Activated CD4-positive, alpha-beta memory T cell treated with anti-CD3 and anti-CD28 coated beads for 36 hours (primary cell): ENCODE measurements at regions not wholly inside any gene's neighbourhood (a gene's known extent, or its start where the extent isn't known, plus 50 kb on each side); places are given as distances from the start of the nearest gene placed in this dataset.

Experiments used
- CTCF ChIA-PET: fragments of 350-600 bp; sonication (Branson Sonifier 250); formaldehyde crosslinking; loops from one replicate; lab custom pipeline; 2021; ENCODE audit warnings: antibody characterized with exemption, inconsistent platforms; lab: Charles Lee
- POLR2A ChIA-PET: fragments of 350-600 bp; sonication (Branson Sonifier 250); formaldehyde crosslinking; loops from one replicate; lab custom pipeline; 2021; ENCODE audit warnings: antibody characterized with exemption; lab: Charles Lee
- DNase-seq: peaks from one replicate; pipeline ENCODE4 v3.0.0-alpha.2; 2020
- H3K27ac Mint-ChIP-seq: one replicate; pipeline ENCODE4 v1.8.0; 2021; ENCODE audit warnings: mixed read lengths
- H3K27me3 Mint-ChIP-seq: one replicate; pipeline ENCODE4 v1.8.0; 2021; ENCODE audit warnings: mixed read lengths
- H3K36me3 Mint-ChIP-seq: one replicate; pipeline ENCODE4 v1.8.0; 2021; ENCODE audit warnings: mixed read lengths
- H3K4me1 Mint-ChIP-seq: one replicate; pipeline ENCODE4 v1.8.0; 2021; ENCODE audit warnings: low read depth, mixed read lengths
- H3K4me3 Mint-ChIP-seq: one replicate; pipeline ENCODE4 v1.8.0; 2021; ENCODE audit warnings: mild to moderate bottlenecking, mixed read lengths
- H3K9me3 Mint-ChIP-seq: one replicate; pipeline ENCODE4 v1.8.0; 2021; ENCODE audit warnings: mixed read lengths
- intact Hi-C: fragments of 100-400 bp; cut with micrococcal nuclease; formaldehyde crosslinking; loops from one replicate; pipeline ENCODE4 v1.15.1; 2023

DNA sequence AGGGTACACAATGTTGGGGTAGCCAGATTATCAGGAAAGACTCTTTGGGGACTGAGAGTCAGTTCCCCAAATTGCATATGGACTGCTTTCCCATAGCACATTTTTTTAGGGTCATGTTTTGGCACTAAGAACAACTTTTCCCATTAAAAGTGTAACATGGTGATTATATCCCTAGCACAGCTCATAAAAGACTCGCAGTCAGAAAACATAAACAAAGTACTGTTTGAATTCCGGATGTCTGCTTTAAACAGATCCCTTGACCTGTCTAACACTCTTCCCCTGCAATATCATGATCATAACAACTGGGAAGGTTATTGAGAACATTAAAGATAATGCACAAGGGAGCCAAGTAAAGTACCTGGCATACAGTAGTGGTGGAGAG lies 262.2 kb downstream of the ASXL3 start:
- Mint-ChIP-seq H3K4me3 (no peak overlapping the region), H3K36me3 (no peaks in the 10 kb centered on the region), H3K27me3 (no peaks in the 10 kb centered on the region), H3K27ac (no peak overlapping the region), H3K9me3 (peaks cover 17% of the 10 kb centered on the region), H3K4me1 (no peaks in the 10 kb centered on the region)
- POLR2A ChIA-PET = no interaction called here
- CTCF ChIA-PET = no interaction called here
- no peak for DNase-seq
- intact Hi-C loops = no loop called here

DNA sequence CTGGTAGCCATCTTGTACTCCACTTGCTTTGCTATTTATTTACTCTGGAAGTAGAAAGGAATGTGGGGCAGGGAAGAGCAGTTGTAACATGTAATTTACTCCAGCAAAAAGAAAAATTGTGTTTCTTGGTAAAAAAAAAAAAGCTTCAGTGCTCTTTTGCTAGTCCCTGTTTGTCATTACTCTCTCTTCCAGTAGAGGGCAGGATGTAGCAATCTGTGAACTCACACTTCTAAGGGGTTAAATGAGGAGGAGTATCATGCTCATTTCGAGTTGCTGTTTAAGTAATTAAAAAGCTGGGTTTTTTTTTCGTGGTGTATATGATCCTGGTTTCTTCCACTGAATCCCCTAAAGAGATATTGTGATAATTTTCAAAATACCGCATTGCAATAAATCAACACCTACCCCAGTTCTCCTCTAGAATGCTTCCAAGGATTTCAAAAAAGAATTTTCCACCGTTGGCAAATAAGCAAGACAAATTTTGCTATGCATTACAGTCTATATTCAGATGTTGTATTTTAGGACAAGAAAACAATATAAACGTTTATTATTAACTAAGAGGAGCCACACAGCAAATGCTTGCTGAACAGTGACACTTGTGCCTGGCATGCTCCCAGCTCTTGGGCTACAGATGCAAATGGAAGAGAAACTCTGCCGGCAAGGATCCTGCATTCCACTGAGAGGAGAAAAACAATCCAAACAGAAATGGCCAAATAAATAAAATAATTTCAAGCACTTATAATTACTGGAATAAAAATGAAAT lies 261.6 kb downstream of the ASXL3 start:
- POLR2A ChIA-PET = no interaction called here

DNA sequence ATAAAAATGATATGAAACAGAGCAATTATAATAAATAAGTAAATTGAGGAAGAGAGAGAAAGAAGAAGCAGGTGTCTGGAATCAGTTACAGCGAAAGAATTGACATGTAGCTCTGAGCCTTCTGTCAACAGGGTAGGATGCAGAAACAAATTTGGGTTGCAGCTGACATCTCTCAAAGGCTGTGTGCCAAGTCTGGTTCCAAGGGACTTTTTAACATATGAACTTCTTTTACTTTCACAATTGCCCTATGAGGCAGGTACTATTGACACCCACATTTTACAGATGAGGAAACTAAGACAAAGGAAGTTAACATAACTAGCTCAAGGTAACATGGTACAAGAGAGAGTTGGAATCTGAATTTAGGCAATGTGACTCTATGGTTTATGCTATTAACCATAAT lies 260.0 kb downstream of the ASXL3 start:
- Mint-ChIP-seq H3K9me3 (peaks cover 26% of the 10 kb centered on the region), H3K27ac (no peak overlapping the region), H3K36me3 (no peaks in the 10 kb centered on the region), H3K4me3 (no peak overlapping the region), H3K27me3 (no peaks in the 10 kb centered on the region), H3K4me1 (no peaks in the 10 kb centered on the region)
- intact Hi-C loops = no loop called here
- ChIA-PET CTCF (no interaction called here), POLR2A (no interaction called here)
- no peak for DNase-seq

More for the DNA sequence above, 261.6 kb downstream of the ASXL3 start:
- no peaks in the 10 kb centered on the region for H3K36me3 Mint-ChIP-seq
- no peak overlapping the region for H3K4me3 Mint-ChIP-seq
- DNase-seq = no peak
- no peaks in the 10 kb centered on the region for H3K27me3 Mint-ChIP-seq
- H3K27ac Mint-ChIP-seq = no peak overlapping the region
- intact Hi-C loops = no loop called here
- peaks cover 18% of the 10 kb centered on the region for H3K9me3 Mint-ChIP-seq
- CTCF ChIA-PET = no interaction called here
- H3K4me1 Mint-ChIP-seq = no peaks in the 10 kb centered on the region

DNA sequence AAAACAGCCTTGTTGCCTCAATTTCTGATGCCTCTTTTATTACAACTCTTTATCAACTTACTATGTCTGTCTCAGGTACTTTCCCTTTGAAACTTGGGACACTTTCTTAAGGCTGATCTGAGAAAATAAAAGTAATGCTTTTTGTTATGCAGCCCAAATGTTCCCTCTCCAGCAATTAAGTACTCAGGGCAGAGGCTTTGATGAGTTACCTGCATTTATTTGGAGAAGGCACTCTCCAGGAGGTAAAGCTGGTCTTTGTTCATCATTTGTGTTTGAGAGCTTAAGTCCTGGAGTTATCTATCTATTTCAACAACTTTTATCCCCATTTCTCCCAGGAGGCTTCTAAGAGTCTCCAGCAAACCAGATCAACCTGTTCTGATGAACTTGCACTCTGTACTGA lies 259.2 kb downstream of the ASXL3 start:
- POLR2A ChIA-PET = no interaction called here
- DNase-seq = no peak
- intact Hi-C loops = no loop called here
- no peaks in the 10 kb centered on the region for H3K27me3 Mint-ChIP-seq
- peaks cover 27% of the 10 kb centered on the region for H3K9me3 Mint-ChIP-seq
- CTCF ChIA-PET = no interaction called here
- no peak overlapping the region for H3K27ac Mint-ChIP-seq
- no peaks in the 10 kb centered on the region for H3K36me3 Mint-ChIP-seq
- no peak overlapping the region for H3K4me3 Mint-ChIP-seq
- H3K4me1 Mint-ChIP-seq = no peaks in the 10 kb centered on the region

DNA sequence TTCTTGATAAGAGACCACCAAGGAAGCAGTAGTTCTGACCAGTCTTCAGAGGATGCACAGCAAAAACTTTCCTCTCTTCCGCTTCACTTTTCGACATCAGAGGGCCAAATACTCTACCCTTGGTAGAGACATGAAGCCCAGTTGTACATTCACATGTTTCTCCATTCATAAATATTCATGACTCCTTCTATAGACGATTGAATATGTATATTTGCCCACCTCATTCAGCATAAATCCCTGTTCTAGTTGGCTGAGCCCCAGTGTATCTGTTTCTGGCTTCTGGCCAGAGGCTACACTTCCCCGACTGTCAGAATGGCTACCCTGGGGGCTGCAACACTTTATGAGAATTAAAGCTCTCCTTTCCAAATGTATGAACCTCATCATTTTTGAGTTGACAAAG lies 258.5 kb downstream of the ASXL3 start:
- H3K36me3 Mint-ChIP-seq = no peaks in the 10 kb centered on the region
- H3K27ac Mint-ChIP-seq = no peak overlapping the region
- no peak overlapping the region for H3K4me3 Mint-ChIP-seq
- H3K4me1 Mint-ChIP-seq = no peaks in the 10 kb centered on the region
- ChIA-PET CTCF (no interaction called here), POLR2A (no interaction called here)
- no peaks in the 10 kb centered on the region for H3K27me3 Mint-ChIP-seq
- DNase-seq = no peak
- H3K9me3 Mint-ChIP-seq = peaks cover 31% of the 10 kb centered on the region
- intact Hi-C loops = no loop called here

DNA sequence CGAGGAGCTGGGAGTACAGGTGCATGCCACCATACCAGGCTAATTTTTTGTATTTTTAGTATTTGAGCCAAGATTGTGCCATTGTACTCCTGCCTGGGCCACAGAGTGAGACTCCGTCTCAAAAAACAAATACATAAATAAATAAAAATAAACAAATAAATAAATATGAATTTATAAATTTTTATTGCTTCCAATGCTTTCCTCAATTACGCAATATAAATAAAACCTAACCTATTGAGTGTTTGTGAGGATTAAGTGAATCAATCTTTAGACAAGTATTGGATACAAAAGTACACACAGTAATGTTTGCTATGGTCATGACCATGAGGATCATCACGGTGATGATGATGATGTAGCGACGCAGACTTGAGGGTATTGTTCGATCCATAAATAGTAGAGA lies 257.4 kb downstream of the ASXL3 start:
- ChIA-PET POLR2A (no interaction called here), CTCF (no interaction called here)
- Mint-ChIP-seq H3K36me3 (no peaks in the 10 kb centered on the region), H3K27ac (no peak overlapping the region), H3K9me3 (peaks cover 34% of the 10 kb centered on the region), H3K4me1 (no peaks in the 10 kb centered on the region), H3K4me3 (no peak overlapping the region), H3K27me3 (no peaks in the 10 kb centered on the region)
- intact Hi-C loops = no loop called here
- no peak for DNase-seq

DNA sequence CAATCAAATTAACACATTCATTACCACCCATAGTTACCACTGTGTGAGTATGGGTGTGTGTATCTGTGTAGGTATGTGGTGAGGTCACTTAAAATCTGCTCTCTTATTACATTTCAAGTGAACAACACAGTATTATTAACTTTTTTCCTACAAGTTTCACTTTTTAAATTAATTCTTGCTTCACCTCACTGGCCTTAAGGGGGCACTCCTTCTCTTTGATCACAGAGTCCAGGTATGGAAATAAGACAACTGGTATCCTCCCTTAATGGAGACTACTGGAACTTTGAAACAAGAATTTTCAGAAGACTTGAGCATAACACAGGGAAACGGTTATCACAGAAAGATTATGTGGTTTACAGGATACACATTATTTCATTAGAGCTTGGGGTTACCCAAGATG lies 255.8 kb downstream of the ASXL3 start:
- ChIA-PET POLR2A (no interaction called here), CTCF (no interaction called here)
- H3K36me3 Mint-ChIP-seq = no peaks in the 10 kb centered on the region
- H3K27ac Mint-ChIP-seq = no peak overlapping the region
- peaks cover 34% of the 10 kb centered on the region for H3K9me3 Mint-ChIP-seq
- H3K4me1 Mint-ChIP-seq = no peaks in the 10 kb centered on the region
- intact Hi-C loops = no loop called here
- no peak overlapping the region for H3K4me3 Mint-ChIP-seq
- no peaks in the 10 kb centered on the region for H3K27me3 Mint-ChIP-seq
- no peak for DNase-seq

DNA sequence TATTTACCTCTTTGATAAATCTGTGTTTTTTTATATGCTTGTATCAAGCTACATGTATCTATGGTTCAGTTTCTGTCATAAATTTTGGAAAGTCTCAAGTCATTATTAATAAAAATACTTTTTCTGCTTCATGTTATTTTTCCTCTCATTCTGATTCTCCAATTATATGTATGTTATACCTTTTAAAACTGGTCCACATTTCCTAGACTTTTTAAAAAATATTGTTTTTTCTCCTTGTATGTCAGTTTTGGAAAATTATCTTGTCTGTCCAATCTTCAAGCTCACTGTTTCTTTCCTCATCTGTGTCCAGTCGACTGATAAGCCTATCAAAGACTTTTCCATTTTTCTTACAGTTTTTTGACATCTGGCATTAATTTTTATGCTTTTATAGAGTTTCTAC lies 253.4 kb downstream of the ASXL3 start:
- H3K9me3 Mint-ChIP-seq = peaks cover 27% of the 10 kb centered on the region
- no peak for DNase-seq
- no peak overlapping the region for H3K4me3 Mint-ChIP-seq
- H3K27ac Mint-ChIP-seq = no peak overlapping the region
- CTCF ChIA-PET = no interaction called here
- intact Hi-C loops = no loop called here
- no peaks in the 10 kb centered on the region for H3K4me1 Mint-ChIP-seq
- H3K36me3 Mint-ChIP-seq = no peaks in the 10 kb centered on the region
- POLR2A ChIA-PET = no interaction called here
- H3K27me3 Mint-ChIP-seq = no peaks in the 10 kb centered on the region

DNA sequence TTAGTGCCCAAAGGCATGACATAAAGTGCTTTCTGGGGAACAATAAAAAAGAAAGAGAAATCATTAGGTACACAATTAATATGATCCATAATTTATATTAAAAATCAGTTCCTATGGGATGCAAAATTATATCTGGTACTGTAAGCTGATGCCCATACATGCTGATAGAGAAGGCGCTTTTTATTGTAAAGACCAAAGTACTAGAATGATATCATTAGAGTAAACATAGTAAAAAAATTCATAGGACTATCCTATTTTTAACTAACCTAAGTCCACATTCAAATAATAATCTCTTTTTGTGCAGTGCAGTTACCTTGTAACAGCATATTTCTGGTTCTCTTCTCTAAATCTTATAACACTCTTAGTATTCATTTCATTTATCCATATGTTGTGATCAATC lies 252.2 kb downstream of the ASXL3 start:
- intact Hi-C loops = no loop called here
- H3K4me3 Mint-ChIP-seq = no peak overlapping the region
- no peak for DNase-seq
- CTCF ChIA-PET = no interaction called here
- no peaks in the 10 kb centered on the region for H3K4me1 Mint-ChIP-seq
- H3K27ac Mint-ChIP-seq = no peak overlapping the region
- no peaks in the 10 kb centered on the region for H3K27me3 Mint-ChIP-seq
- H3K9me3 Mint-ChIP-seq = peaks cover 27% of the 10 kb centered on the region
- POLR2A ChIA-PET = no interaction called here
- no peaks in the 10 kb centered on the region for H3K36me3 Mint-ChIP-seq

DNA sequence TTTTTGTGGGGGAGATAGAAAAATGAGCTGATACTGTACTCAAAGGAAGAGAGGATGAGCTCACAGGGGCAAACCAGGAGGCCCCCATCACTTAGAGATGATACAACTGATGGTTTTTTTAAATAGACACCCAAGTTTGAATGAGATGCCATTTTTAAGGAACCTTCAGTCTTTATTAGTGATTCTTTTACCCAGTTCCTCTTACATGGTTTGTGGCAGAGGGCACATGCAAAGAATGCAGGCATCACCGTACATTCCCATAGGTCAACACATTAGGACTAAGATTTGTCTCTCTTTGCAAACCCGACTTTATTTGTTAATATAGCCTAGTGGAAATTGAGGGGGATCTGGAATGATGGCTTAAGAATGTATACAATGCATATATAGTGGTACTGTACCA lies 250.9 kb downstream of the ASXL3 start:
- ChIA-PET CTCF (no interaction called here), POLR2A (no interaction called here)
- Mint-ChIP-seq H3K4me1 (no peaks in the 10 kb centered on the region), H3K4me3 (no peak overlapping the region), H3K27ac (no peak overlapping the region), H3K9me3 (peaks cover 25% of the 10 kb centered on the region), H3K27me3 (no peaks in the 10 kb centered on the region), H3K36me3 (no peaks in the 10 kb centered on the region)
- DNase-seq = no peak
- intact Hi-C loops = no loop called here

DNA sequence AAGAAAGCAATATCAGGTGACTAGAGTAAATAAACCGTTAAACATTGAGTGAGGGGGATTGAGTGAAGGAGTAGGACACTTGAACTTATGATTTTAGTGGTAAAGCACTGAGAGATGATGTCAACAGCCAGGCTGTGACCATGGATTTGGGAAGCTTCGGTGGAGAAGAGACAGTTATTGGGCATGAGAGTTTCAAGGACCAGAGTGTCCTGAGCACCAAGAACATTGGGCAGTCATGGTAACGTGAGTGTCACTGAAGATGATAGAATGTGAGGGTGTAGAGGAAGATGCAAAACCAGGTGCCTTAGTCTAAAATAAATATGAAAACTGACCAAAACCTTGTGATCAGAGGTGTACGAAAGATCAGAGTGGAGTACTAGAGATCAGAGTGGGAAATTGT lies 248.1 kb downstream of the ASXL3 start:
- intact Hi-C loops = no loop called here
- no peaks in the 10 kb centered on the region for H3K4me1 Mint-ChIP-seq
- no peaks in the 10 kb centered on the region for H3K27me3 Mint-ChIP-seq
- peaks cover 9% of the 10 kb centered on the region for H3K9me3 Mint-ChIP-seq
- POLR2A ChIA-PET = no interaction called here
- no peak overlapping the region for H3K4me3 Mint-ChIP-seq
- no peak overlapping the region for H3K27ac Mint-ChIP-seq
- DNase-seq = no peak
- H3K36me3 Mint-ChIP-seq = no peaks in the 10 kb centered on the region
- CTCF ChIA-PET = no interaction called here

DNA sequence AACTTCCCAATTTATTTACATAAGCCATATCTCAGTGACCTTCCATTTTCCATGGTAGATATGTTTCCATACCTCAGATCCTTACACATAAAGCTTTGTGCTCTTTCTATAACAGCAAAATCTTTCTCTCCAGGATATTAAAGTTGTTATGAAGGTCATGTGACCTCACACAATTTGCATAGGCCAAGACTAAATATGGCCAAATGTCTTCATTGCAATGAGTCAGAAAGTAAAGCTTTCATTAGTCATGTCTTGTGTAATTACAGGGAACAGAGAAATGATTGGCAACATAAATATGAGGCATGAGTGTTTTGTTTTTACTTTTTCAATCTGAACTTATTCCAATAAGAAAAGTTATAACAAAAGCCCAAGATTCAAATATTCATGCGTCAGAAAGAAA lies 243.5 kb downstream of the ASXL3 start:
- Mint-ChIP-seq H3K4me3 (no peak overlapping the region), H3K9me3 (peaks cover 12% of the 10 kb centered on the region), H3K27me3 (no peaks in the 10 kb centered on the region), H3K4me1 (no peaks in the 10 kb centered on the region), H3K27ac (no peak overlapping the region), H3K36me3 (no peaks in the 10 kb centered on the region)
- ChIA-PET POLR2A (no interaction called here), CTCF (no interaction called here)
- intact Hi-C loops = no loop called here
- DNase-seq = no peak

DNA sequence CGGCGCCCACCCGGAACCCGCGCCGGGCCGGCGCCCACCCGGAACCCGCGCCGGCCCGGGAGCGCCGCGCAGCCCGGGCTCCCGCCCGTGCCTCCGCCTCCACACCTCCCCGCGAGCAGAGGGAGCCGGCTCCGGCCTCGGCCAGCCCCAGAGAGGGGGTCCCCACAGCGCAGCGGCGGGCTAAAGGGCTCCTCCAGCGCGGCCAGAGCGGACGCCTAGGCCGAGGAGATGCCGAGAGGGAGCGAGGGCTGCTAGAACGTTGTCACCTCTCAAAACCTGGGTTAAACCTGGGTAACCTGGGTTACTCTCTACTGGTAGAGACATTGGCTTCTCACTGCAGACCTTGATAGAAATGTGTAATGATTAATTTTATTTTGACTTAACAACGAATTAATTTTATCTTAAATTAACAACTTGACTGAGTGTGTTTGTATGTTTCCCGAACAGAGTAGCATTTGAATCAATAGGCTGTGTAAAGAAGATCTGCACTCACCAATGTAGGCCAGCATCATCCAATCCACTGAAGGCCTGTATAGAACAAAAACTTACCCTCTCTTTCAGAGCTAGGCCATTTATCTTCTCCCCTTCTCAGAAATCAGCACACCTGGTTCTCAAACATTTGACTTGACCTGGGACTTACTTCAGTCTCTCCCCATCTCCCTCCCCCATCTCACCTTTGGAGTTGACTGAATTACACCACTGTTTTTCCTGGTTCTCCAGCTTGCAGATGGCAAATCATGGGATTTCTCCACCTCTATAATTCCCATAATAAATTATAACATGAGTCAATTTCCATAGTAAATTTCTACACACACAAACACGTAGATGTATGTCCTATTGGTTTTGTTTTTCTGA lies 242.7 kb downstream of the ASXL3 start:
- CTCF ChIA-PET = no interaction called here
- Mint-ChIP-seq H3K4me3 (no peak overlapping the region), H3K9me3 (peaks cover 7% of the 10 kb centered on the region), H3K27ac (no peak overlapping the region), H3K27me3 (no peaks in the 10 kb centered on the region), H3K4me1 (no peaks in the 10 kb centered on the region), H3K36me3 (no peaks in the 10 kb centered on the region)
- POLR2A ChIA-PET = no interaction called here
- intact Hi-C loops = no loop called here
- no peak for DNase-seq
